GM10266 (cell line): ENCODE measurements at regions not wholly inside any gene's neighbourhood (a gene's known extent, or its start where the extent isn't known, plus 50 kb on each side); places are given as distances from the start of the nearest gene placed in this dataset.
"Not testable (repeated sequence)": the region's sequence is repeated elsewhere in the genome, so short reads cannot be mapped to it uniquely, and the experiment has no call there.

ENCODE experiments used
- DNase-seq: peaks from one replicate; pipeline ENCODE4 v3.0.0; 2012; ENCODE audit errors: extremely low spot score
- CTCF ChIP-seq: IDR thresholded peaks from 2 replicates; pipeline ENCODE4 v1.5.1; 2012; ENCODE audit warnings: mild to moderate bottlenecking, low read depth; ENCODE audit not compliant: control insufficient read depth, insufficient read depth; ENCODE audit errors: missing control alignments

DNA sequence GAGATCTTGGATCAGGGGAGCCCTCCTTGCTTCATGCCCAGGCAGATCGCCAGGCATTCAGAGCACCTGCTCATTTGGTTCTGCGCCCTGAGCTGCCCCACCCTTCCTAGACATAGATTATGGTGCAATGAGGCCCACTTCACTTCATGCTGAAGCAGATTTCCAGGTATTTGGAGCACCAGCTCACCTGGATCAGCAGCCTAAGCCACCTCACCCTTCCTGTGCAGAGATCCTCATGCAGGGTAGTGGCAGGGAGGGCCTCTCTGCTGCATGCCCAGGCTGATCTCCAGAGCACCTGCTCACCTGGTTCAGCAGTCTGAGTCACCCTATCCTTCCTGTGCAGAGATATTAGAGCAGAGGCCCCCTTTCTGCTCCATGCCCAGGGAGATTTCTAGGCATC lies 1966.1 kb downstream of the PCDH9 start:
- TF ChIP-seq CTCF = no peak
- DNase-seq = no peak

DNA sequence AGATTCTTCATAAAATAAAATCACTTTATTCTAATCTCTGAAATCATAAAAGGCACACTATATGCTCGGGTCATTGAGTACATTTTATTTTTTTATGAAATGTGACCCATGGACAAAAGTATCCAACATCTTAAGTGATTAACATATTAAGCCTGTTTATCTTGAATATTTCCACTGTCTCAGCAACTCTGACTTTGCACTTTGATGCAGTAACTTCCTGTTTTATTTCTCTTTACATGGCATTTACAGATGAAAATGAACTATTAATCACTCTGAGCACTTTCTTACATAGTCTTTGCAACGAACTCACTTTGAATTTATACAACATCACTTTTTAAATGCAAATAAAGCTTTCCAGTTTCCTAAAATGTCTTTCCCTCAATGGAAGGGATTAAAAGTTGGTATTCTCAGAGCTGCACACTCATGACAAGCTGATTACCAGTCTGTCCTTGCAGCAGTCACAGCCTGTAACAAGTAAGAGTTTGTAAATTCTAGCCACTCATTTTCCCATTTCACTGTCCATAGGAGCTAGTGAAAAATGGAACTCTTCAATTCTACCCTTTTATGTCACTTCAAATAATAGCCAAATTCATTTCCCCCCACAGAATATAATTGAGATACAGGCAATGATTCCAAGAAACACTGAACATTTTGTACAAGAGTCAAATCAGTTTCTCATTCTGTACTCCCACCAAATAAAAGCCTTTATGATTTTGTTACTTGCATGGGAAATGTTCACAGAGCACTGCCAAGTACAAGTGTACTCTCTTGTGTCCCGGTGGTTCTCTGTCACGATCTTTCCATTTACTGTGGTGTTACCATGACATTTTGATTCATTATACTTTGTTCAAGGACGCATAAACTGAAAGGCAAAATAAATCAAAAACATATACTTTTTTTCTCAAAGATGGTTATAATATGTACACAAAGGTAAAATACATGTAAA lies 1968.9 kb downstream of the PCDH9 start:
- TF ChIP-seq CTCF = no peak
- no peak for DNase-seq

GRCh38 chr13:65240773-65241172 lies 1989.4 kb downstream of the PCDH9 start:
- DNase-seq = no peak
- no peak for TF ChIP-seq CTCF

DNA sequence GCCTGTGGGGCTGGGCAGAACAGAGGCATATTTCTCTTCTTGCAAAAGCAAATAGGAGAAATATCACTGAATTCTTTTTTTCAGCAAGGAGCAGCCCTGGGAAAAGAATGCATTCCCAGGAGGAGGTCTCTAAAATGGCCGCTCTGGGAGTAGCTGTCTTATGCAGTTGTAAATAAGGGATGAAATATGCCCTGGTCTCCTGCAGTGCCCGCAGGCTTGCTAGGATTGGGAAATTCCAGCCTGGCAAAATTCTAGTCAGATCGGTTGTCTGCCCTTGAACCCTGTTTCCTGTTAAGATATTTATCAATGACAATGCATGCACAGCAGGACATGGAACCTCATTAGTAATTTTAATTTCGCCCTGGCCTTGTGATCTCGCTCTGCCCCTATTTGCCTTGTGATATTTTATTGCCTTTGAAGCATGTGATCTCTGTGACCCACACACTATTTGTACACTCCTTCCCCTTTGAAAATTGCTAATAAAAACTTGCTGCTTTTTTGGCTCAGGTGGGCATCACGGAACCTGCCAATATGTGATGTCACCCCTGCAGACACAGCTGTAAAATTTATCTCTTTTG lies 1993.2 kb downstream of the PCDH9 start:
- no peak for DNase-seq
- TF ChIP-seq CTCF = no peak

DNA sequence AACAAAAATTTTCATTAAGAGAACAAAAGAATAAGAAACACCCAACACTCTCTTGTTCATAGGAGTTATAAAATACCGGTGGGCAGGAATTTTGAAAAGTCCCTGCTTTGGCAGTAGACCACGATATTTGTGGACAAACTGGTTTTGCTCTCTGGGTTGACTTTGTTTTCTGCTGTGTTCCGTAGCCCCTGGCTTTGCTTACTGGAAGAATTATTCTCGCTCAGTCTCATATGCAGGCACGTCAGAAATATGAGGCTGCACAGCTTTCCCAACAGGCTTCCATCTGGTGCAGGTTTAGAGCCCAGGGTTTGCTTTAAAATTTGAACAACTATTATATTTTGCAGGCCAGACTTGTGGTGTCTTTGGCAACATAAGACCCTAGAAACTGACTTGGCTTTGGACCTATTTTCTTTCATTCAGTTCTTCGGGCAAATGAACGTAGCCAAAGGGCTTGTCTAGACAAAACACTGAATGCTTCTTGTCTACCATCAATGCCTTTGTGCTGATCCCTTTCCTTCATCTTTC lies 2012.6 kb downstream of the PCDH9 start:
- no peak for TF ChIP-seq CTCF

DNA sequence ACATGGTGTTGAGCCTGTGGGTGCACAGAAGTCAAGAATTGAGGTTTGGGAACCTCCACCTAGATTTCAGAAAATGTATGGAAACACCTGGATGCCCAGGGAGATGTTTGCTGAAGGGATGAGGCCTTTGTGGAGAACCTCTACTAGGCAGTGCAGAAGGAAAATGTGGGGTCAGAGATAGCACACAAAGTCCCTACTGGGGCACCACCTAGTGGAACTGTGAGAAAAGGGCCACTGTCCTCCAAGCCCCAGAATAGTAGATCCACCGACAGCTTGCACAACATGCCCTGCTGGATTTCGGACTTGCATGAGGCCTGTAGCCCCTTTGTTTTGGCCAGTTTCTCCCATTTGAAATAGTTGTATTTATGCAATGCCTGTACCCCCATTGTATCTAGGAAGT lies 2027.3 kb downstream of the PCDH9 start:
- TF ChIP-seq CTCF = peak; percentile 16
- DNase-seq = not testable (repeated sequence)

More for the DNA sequence above, 2012.6 kb downstream of the PCDH9 start:
- no peak for DNase-seq

DNA sequence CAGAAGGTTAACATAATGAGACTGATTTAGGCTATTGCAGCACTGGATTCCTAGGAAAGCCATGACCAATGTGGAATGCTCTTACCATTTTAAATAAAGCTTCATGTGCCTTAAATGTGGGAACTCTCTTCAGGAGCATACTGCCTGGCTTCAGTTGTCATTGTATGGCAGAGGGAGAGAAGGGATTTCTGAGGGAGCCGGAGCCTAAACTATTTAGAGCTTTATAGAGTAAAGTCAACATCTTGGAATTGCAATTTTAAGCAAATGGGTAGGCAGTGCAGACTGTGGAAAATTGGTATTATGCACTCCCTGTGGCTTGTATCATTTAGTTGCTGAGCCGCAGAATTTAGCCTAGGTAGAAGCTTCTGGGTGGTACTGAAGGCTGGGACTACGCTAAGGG lies 2041.4 kb downstream of the PCDH9 start:
- no peak for TF ChIP-seq CTCF

More for the DNA sequence above, 2041.4 kb downstream of the PCDH9 start:
- no peak for DNase-seq
